Endothelial cell of umbilical vein (primary cell): ENCODE measurements at regions not wholly inside any gene's neighbourhood (a gene's known extent, or its start where the extent isn't known, plus 50 kb on each side); places are given as distances from the start of the nearest gene placed in this dataset.

Experiments used
- BruUV-seq: library from RNA; stranded (reverse); fragments of 400-500 nt; replicated peaks from 2 replicates; lab custom pipeline; 2021; lab: Mats Ljungman, UMichigan
- CTCF ChIA-PET: fragments of 300-600, 350-600 bp; sonication (Branson Sonifier 250); formaldehyde crosslinking; loops from one replicate; lab custom pipeline; 2021; ENCODE audit warnings: antibody characterized with exemption, inconsistent platforms; lab: Charles Lee
- POLR2A ChIA-PET: fragments of 300-600, 350-600 bp; sonication (Branson Sonifier 250); formaldehyde crosslinking; loops from one replicate; lab custom pipeline; 2021; ENCODE audit warnings: antibody characterized with exemption, inconsistent platforms; lab: Charles Lee
- DNase-seq: peaks from one replicate; pipeline ENCODE4 v3.0.0-alpha.2; 2011; ENCODE audit warnings: low read depth, low spot score
- FAIRE-seq: peaks from 2 replicates; lab custom pipeline; 2011; peaks lifted over from hg19 to GRCh38; lab: Jason Lieb, UNC
- H2AFZ ChIP-seq: 2 replicates; pipeline ENCODE4 v1.6.0; 2012; ENCODE audit warnings: low read depth, low read length, control low read depth, inconsistent platforms
- H3K27ac ChIP-seq: 2 replicates; pipeline ENCODE4 v1.5.1; 2011; ENCODE audit warnings: low read depth, mild to moderate bottlenecking, control low read depth, low read length, moderate library complexity; ENCODE audit not compliant: insufficient read depth
- H3K27me3 ChIP-seq, 2 experiments: 2 replicates each; pipeline versions ENCODE4 v1.6.0 to v1.6.1; 2011; ENCODE audit warnings: low read length in 2 of 2, mixed read lengths in 1 of 2; ENCODE audit not compliant: control insufficient read depth in 2 of 2, insufficient read depth in 2 of 2
- H3K36me3 ChIP-seq, 2 experiments: 2 replicates in 1 of 2; 3 replicates in 1 of 2; pipeline ENCODE4 v1.5.1; 2011; ENCODE audit warnings: low read length in 2 of 2, mild to moderate bottlenecking in 1 of 2, moderate library complexity in 1 of 2; ENCODE audit not compliant: control insufficient read depth in 2 of 2, insufficient read depth in 2 of 2; ENCODE audit errors: extremely low read depth in 1 of 2
- H3K4me1 ChIP-seq: 3 replicates; pipeline ENCODE4 v1.5.1; 2011; ENCODE audit warnings: mild to moderate bottlenecking, low read length; ENCODE audit not compliant: control insufficient read depth, insufficient read depth; ENCODE audit errors: extremely low read depth
- H3K4me2 ChIP-seq: 2 replicates; pipeline ENCODE4 v1.6.1; 2011; ENCODE audit warnings: low read length, control low read depth, mixed read lengths; ENCODE audit not compliant: insufficient read depth
- H3K4me3 ChIP-seq, 3 experiments: fragments of 200-600 bp in 1 of 3; sonication (generic), shearing (Covaris generic) in 1 of 3; replicated peaks in 1 of 3; 2 replicates each; pipeline ENCODE4 v1.5.1; 2011 to 2016; ENCODE audit warnings: control low read depth in 3 of 3, low read length in 3 of 3, mild to moderate bottlenecking in 2 of 3, inconsistent platforms in 1 of 3, low read depth in 1 of 3, moderate library complexity in 1 of 3; ENCODE audit not compliant: insufficient read depth in 1 of 3
- H3K79me2 ChIP-seq: 2 replicates; pipeline ENCODE4 v1.6.0; 2012; ENCODE audit warnings: low read length, inconsistent platforms; ENCODE audit not compliant: control insufficient read depth, insufficient read depth
- H3K9ac ChIP-seq: replicated peaks from 2 replicates; pipeline ENCODE3; 2011; ENCODE audit warnings: low read length, control low read depth; ENCODE audit not compliant: insufficient read depth; ENCODE audit errors: extremely low read depth
- H3K9me1 ChIP-seq: replicated peaks from 3 replicates; pipeline ENCODE4 v1.6.0; 2011; ENCODE audit warnings: mild to moderate bottlenecking, low read length; ENCODE audit not compliant: control insufficient read depth, insufficient read depth; ENCODE audit errors: extremely low read depth
- H3K9me3 ChIP-seq: replicated peaks from 2 replicates; pipeline ENCODE4 v1.5.1; 2012; ENCODE audit warnings: low read length, inconsistent platforms; ENCODE audit not compliant: control insufficient read depth, insufficient read depth
- H4K20me1 ChIP-seq: replicated peaks from 2 replicates; pipeline ENCODE3; 2011; ENCODE audit warnings: mild to moderate bottlenecking, low read length; ENCODE audit not compliant: control insufficient read depth, insufficient read depth; ENCODE audit errors: extremely low read depth
- CTCF ChIP-seq, 2 donors: IDR thresholded peaks; 1 replicate in 1 of 2; 2 replicates in 1 of 2; pipeline ENCODE4 v1.5.1; 2011; ENCODE audit warnings: low read length in 2 of 2, mild to moderate bottlenecking in 2 of 2, moderate library complexity in 2 of 2, control low read depth in 1 of 2, inconsistent platforms in 1 of 2, low read depth in 1 of 2; ENCODE audit not compliant: insufficient read depth in 1 of 2; ENCODE audit errors: extremely low read depth in 1 of 2
- EZH2 ChIP-seq: IDR thresholded peaks from 2 replicates; pipeline ENCODE4 v1.6.1; 2012; ENCODE audit warnings: borderline replicate concordance, low read depth, mild to moderate bottlenecking, moderate library complexity, low read length, inconsistent platforms; ENCODE audit not compliant: severe bottlenecking
- FOS ChIP-seq: IDR thresholded peaks from 2 replicates; pipeline ENCODE4 v1.6.1; 2011; ENCODE audit warnings: mild to moderate bottlenecking, low read length, moderate library complexity, borderline replicate concordance; ENCODE audit not compliant: insufficient read depth
- GATA2 ChIP-seq: IDR thresholded peaks from 2 replicates; pipeline ENCODE4 v1.7.0; 2011; ENCODE audit warnings: low read depth, mild to moderate bottlenecking, moderate library complexity, mixed read lengths, low read length; ENCODE audit not compliant: insufficient read length, insufficient read depth
- JUN ChIP-seq: IDR thresholded peaks from 2 replicates; pipeline ENCODE4 v1.6.1; 2011; ENCODE audit warnings: borderline replicate concordance, low read depth; ENCODE audit not compliant: insufficient read length, insufficient read depth
- MAX ChIP-seq: IDR thresholded peaks from 2 replicates; pipeline ENCODE4 v1.6.1; 2011; ENCODE audit not compliant: insufficient read depth, insufficient read length
- MYC ChIP-seq: IDR thresholded peaks from one replicate; pipeline ENCODE4 v1.6.1; 2011; ENCODE audit warnings: mild to moderate bottlenecking, low read depth, low read length
- POLR2A ChIP-seq: IDR thresholded peaks from 2 replicates; pipeline ENCODE4 v1.6.1; 2012; ENCODE audit warnings: low read depth, mild to moderate bottlenecking, control low read depth, low read length
- POLR2AphosphoS5 ChIP-seq: IDR thresholded peaks from 2 replicates; pipeline ENCODE4 v1.6.1; 2012; ENCODE audit warnings: low read depth, mild to moderate bottlenecking, control low read depth, low read length, moderate library complexity; ENCODE audit not compliant: insufficient read depth
- dilution Hi-C: fragments of 300-500 bp; cut with MboI; formaldehyde crosslinking; loops from one replicate; pipeline ENCODE4 v1.15.0; 2019; ENCODE audit warnings: low sequenced_read_pairs; ENCODE audit not compliant: extremely low pct_ligation_motif_present
- intact Hi-C: fragments of 100-400 bp; cut with micrococcal nuclease; formaldehyde crosslinking; loops from one replicate; pipeline ENCODE4 v1.10.0; 2022

GRCh38 chrX:13923845-13924244, 105.8 kb downstream of the GEMIN8 start:
- CTCF ChIA-PET: no interaction called here
- H3K4me2 ChIP-seq: no peak overlapping the region
- no peaks in the 10 kb centered on the region for H3K79me2 ChIP-seq
- no peak overlapping the region for H3K4me3 ChIP-seq
- no peaks in the 10 kb centered on the region for H3K4me1 ChIP-seq
- no peaks in the 10 kb centered on the region for H3K27me3 ChIP-seq
- H3K27ac ChIP-seq: no peak overlapping the region
- POLR2A ChIA-PET: no interaction called here
- dilution Hi-C loops: no loop called here
- H4K20me1 ChIP-seq: no peaks in the 10 kb centered on the region
- no peaks in the 10 kb centered on the region for H3K36me3 ChIP-seq
- H3K9ac ChIP-seq: no peak overlapping the region
- H3K9me3 ChIP-seq: no peaks in the 10 kb centered on the region
- BruUV-seq: no TSS peak
- DNase-seq (no peak), FAIRE-seq (no peak)
- H3K9me1 ChIP-seq: no peaks in the 10 kb centered on the region
- no peak overlapping the region for H2AFZ ChIP-seq
- intact Hi-C loops: no loop called here
- TF ChIP-seq GATA2 (no peak), POLR2A (no peak), EZH2 (no peak), MAX (no peak), POLR2AphosphoS5 (no peak), CTCF (IDR thresholded peaks at IDR 0.05; ENCODE audit: extremely low read depth in 1 of 2, insufficient read depth in 1 of 2, low read depth in 1 of 2, low read length in 2 of 2) (no peak), MYC (no peak), FOS (no peak), JUN (no peak)
